Endodermal cell (in vitro differentiated cells): ENCODE measurements at regions not wholly inside any gene's neighbourhood (a gene's known extent, or its start where the extent isn't known, plus 50 kb on each side); places are given as distances from the start of the nearest gene placed in this dataset.
"Not testable (repeated sequence)": the region's sequence is repeated elsewhere in the genome, so short reads cannot be mapped to it uniquely, and the experiment has no call there.

Source experiments
- DNase-seq: peaks from one replicate; pipeline ENCODE4 v3.0.0-alpha.2; 2017
- H3K27ac ChIP-seq: 2 replicates; pipeline ENCODE4 v1.5.1; 2013; ENCODE audit warnings: mild to moderate bottlenecking, low read depth, low read length, moderate library complexity
- H3K27me3 ChIP-seq: 2 replicates; pipeline ENCODE4 v1.6.1; 2013; ENCODE audit warnings: mild to moderate bottlenecking, low read length, moderate library complexity; ENCODE audit not compliant: insufficient read depth, control insufficient read depth, poor library complexity, severe bottlenecking
- H3K36me3 ChIP-seq: 2 replicates; pipeline ENCODE4 v1.7.0; 2013; ENCODE audit warnings: mild to moderate bottlenecking, low read length, moderate library complexity; ENCODE audit not compliant: control insufficient read depth, insufficient read depth
- H3K4me1 ChIP-seq: one replicate; pipeline ENCODE4 v1.7.0; 2013; ENCODE audit warnings: low read length; ENCODE audit not compliant: control insufficient read depth, insufficient read depth
- H3K4me3 ChIP-seq: 2 replicates; pipeline ENCODE4 v1.5.1; 2013; ENCODE audit warnings: mild to moderate bottlenecking, low read length, moderate library complexity
- H3K9ac ChIP-seq: 2 replicates; pipeline ENCODE4 v1.6.1; 2013; ENCODE audit warnings: mild to moderate bottlenecking, low read length, moderate library complexity; ENCODE audit not compliant: poor library complexity, severe bottlenecking; ENCODE audit errors: extremely low read depth
- H3K9me3 ChIP-seq: 2 replicates; pipeline ENCODE4 v1.6.1; 2013; ENCODE audit warnings: mild to moderate bottlenecking, low read length, moderate library complexity; ENCODE audit not compliant: control insufficient read depth
- H3K27ac Mint-ChIP-seq: 2 replicates; pipeline ENCODE4 v1.8.0; 2020; ENCODE audit warnings: mixed read lengths
- H3K27me3 Mint-ChIP-seq: 2 replicates; pipeline ENCODE4 v1.8.0; 2021; ENCODE audit warnings: mild to moderate bottlenecking, mixed read lengths; ENCODE audit not compliant: insufficient read depth
- H3K36me3 Mint-ChIP-seq: 2 replicates; pipeline ENCODE4 v1.8.0; 2020; ENCODE audit warnings: low read depth, mixed read lengths
- H3K4me1 Mint-ChIP-seq: 2 replicates; pipeline ENCODE4 v1.8.0; 2020; ENCODE audit warnings: mixed read lengths
- H3K4me3 Mint-ChIP-seq: 2 replicates; pipeline ENCODE4 v1.8.0; 2020; ENCODE audit warnings: mild to moderate bottlenecking, moderate library complexity, mixed read lengths
- H3K9me3 Mint-ChIP-seq: 2 replicates; pipeline ENCODE4 v1.8.0; 2020; ENCODE audit warnings: mild to moderate bottlenecking, mixed read lengths
- CTCF ChIP-seq: fragments of 200-600 bp; sonication (generic); conservative IDR thresholded peaks from 2 replicates; pipeline ENCODE4 v1.5.0; 2021; ENCODE audit warnings: antibody characterized with exemption, mild to moderate bottlenecking
- WGBS, 2 experiments: methylation state at CpG; one replicate each; pipeline versions ENCODE4 v1.1.5 to v1.1.7; 2013; ENCODE audit warnings: missing lambda C conversion rate in 2 of 2, mixed read lengths in 1 of 2; ENCODE audit not compliant: insufficient coverage in 1 of 2, insufficient read length in 1 of 2; 5-methylcytosine and 5-hydroxymethylcytosine counted together

DNA sequence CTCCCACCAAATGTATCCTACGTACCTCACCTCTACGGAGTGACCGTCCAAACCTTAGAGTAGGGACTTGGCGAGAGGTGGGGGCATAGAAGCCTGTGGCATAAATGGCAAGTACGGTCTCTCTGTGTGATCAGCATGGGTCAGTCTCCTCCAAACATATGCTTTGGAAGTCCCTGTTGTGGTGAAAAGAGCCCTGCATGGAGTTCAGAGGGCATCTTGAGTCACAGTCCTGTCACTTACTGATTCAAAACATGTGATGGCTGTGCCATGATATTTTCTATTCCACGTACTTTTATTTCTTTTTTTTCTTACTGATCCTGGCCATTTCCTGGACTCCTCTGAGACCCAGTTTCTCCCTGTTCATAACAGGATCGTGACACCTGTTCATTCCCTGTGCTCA is 67.5 kb upstream of the CEP85L start:
- H3K27ac Mint-ChIP-seq = no peak overlapping the region
- H3K27me3 ChIP-seq = no peaks in the 10 kb centered on the region
- no peaks in the 10 kb centered on the region for H3K4me1 ChIP-seq
- no peak overlapping the region for H3K9ac ChIP-seq
- no peaks in the 10 kb centered on the region for H3K36me3 ChIP-seq
- no peaks in the 10 kb centered on the region for H3K4me1 Mint-ChIP-seq
- no peak overlapping the region for H3K4me3 ChIP-seq
- no peaks in the 10 kb centered on the region for H3K36me3 Mint-ChIP-seq
- no peak overlapping the region for H3K27ac ChIP-seq
- no peak for DNase-seq
- H3K4me3 Mint-ChIP-seq = no peak overlapping the region
- 92 to 96% methylated on average over 5 to 7 of the region's 7 CpGs for WGBS, 2 experiments
- H3K27me3 Mint-ChIP-seq = peaks cover 2% of the 10 kb centered on the region
- no peak for TF ChIP-seq CTCF
- H3K9me3 ChIP-seq = no peaks in the 10 kb centered on the region
- H3K9me3 Mint-ChIP-seq = peaks cover 2% of the 10 kb centered on the region

DNA sequence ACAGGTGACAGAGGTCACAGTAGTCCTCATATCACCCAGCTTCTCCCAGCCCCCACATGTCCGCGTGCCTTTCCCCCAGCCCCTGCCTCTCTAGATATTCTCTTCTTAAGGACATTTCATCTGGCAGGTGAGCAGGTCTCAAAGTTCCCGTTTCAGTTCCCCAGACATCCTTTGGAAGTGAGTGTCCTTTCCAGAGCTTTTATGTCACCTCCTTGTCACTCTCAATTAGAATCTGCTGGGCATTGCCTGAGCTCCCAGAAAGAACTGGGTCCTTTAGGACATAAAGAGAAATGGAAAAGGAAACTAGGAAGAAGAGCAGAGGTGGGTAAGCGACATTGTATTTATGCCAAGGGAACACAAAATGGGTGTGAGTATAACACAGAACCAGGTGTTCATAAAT is 66.9 kb upstream of the CEP85L start:
- peaks cover 2% of the 10 kb centered on the region for H3K9me3 Mint-ChIP-seq
- H3K9ac ChIP-seq = no peak overlapping the region
- no peak overlapping the region for H3K4me3 ChIP-seq
- 90 to 93% methylated on average over 4 of the region's 4 CpGs for WGBS, 2 experiments
- H3K27ac Mint-ChIP-seq = no peak overlapping the region
- no peak overlapping the region for H3K27ac ChIP-seq
- H3K4me1 ChIP-seq = no peaks in the 10 kb centered on the region
- H3K36me3 Mint-ChIP-seq = no peaks in the 10 kb centered on the region
- no peaks in the 10 kb centered on the region for H3K27me3 ChIP-seq
- H3K36me3 ChIP-seq = no peaks in the 10 kb centered on the region
- H3K9me3 ChIP-seq = no peaks in the 10 kb centered on the region
- TF ChIP-seq CTCF = no peak
- DNase-seq = no peak
- no peaks in the 10 kb centered on the region for H3K4me1 Mint-ChIP-seq
- H3K27me3 Mint-ChIP-seq = peaks cover 2% of the 10 kb centered on the region
- no peak overlapping the region for H3K4me3 Mint-ChIP-seq

GRCh38 chr6:118717106-118717505 is 65.7 kb upstream of the CEP85L start:
- Mint-ChIP-seq H3K36me3 (no peaks in the 10 kb centered on the region), H3K27ac (no peak overlapping the region), H3K9me3 (peaks cover 2% of the 10 kb centered on the region), H3K4me1 (no peaks in the 10 kb centered on the region), H3K27me3 (no peaks in the 10 kb centered on the region), H3K4me3 (no peak overlapping the region)
- no peaks in the 10 kb centered on the region for H3K4me1 ChIP-seq
- H3K36me3 ChIP-seq = no peaks in the 10 kb centered on the region
- no peak overlapping the region for H3K4me3 ChIP-seq
- no peaks in the 10 kb centered on the region for H3K9me3 ChIP-seq
- WGBS, 2 experiments = 95 to 97% methylated on average over 13 of the region's 13 CpGs
- TF ChIP-seq CTCF = no peak
- H3K27ac ChIP-seq = no peak overlapping the region
- no peaks in the 10 kb centered on the region for H3K27me3 ChIP-seq
- DNase-seq = no peak
- H3K9ac ChIP-seq = no peak overlapping the region

- not testable (repeated sequence) for H3K36me3 Mint-ChIP-seq, H3K4me1 ChIP-seq
- WGBS, 2 experiments = 92 to 93% methylated on average over 2 to 4 of the region's 5 CpGs
These were observed 64.5 kb upstream of the CEP85L start for GRCh38 chr6:118715907-118716306.

More at GRCh38 chr6:118715907-118716306, 64.5 kb upstream of the CEP85L start:
- H3K9me3 Mint-ChIP-seq, H3K4me1 Mint-ChIP-seq, H3K4me3 Mint-ChIP-seq, H3K27ac Mint-ChIP-seq, H3K27me3 ChIP-seq, H3K4me3 ChIP-seq, DNase-seq, H3K9me3 ChIP-seq, H3K27me3 Mint-ChIP-seq, H3K27ac ChIP-seq, H3K9ac ChIP-seq, H3K36me3 ChIP-seq: not testable (repeated sequence)
